Colonic mucosa (tissue), 4 donors: ENCODE measurements at regions not wholly inside any gene's neighbourhood (a gene's known extent, or its start where the extent isn't known, plus 50 kb on each side); places are given as distances from the start of the nearest gene placed in this dataset.

ENCODE experiments used
- DNase-seq: peaks from one replicate; pipeline ENCODE4 v3.0.0-alpha.2; 2020
- H3K27ac ChIP-seq: fragments of 200-600 bp; one replicate; pipeline ENCODE4 v1.8.0; 2021
- H3K27me3 ChIP-seq: fragments of 200-600 bp; one replicate; pipeline ENCODE4 v1.8.0; 2021
- H3K36me3 ChIP-seq: fragments of 200-600 bp; one replicate; pipeline ENCODE4 v1.8.0; 2021
- H3K4me1 ChIP-seq: fragments of 200-600 bp; one replicate; pipeline ENCODE4 v1.8.0; 2021; ENCODE audit warnings: mild to moderate bottlenecking
- H3K4me3 ChIP-seq: fragments of 200-600 bp; one replicate; pipeline ENCODE4 v1.8.0; 2021
- H3K9ac ChIP-seq, 2 donors: one replicate each; pipeline ENCODE4 v1.7.0; 2013; ENCODE audit warnings: control low read depth in 2 of 2, low read depth in 2 of 2, low read length in 2 of 2
- H3K9me3 ChIP-seq: fragments of 200-600 bp; one replicate; pipeline ENCODE4 v1.8.0; 2021
- CTCF ChIP-seq: fragments of 200-600 bp; IDR thresholded peaks from one replicate; pipeline ENCODE4 v1.8.0; 2022; ENCODE audit warnings: antibody characterized with exemption, mild to moderate bottlenecking
- intact Hi-C: fragments of 100-400 bp; cut with DNase I; formaldehyde crosslinking; loops from one replicate; pipeline ENCODE4 v1.14.1; 2022
- donor health status: healthy.
- donor health status: DM: no; HTN: no; CAD: no.
- donor health status: DM: no; HTN: no; CAD: no.

GRCh38 chr5:3287516-3287915, 308.1 kb upstream of the IRX1 start:
- Histone ChIP-seq H3K9ac (no peak overlapping the region), H3K36me3 (no peaks in the 10 kb centered on the region), H3K4me3 (no peak overlapping the region), H3K4me1 (no peaks in the 10 kb centered on the region), H3K27me3 (no peaks in the 10 kb centered on the region), H3K9me3 (no peaks in the 10 kb centered on the region), H3K27ac (no peak overlapping the region)
- no peak for DNase-seq
- TF ChIP-seq CTCF = no peak
- intact Hi-C loops = no loop called here

- no peak for TF ChIP-seq CTCF
- no peaks in the 10 kb centered on the region for H3K4me1 ChIP-seq
- H3K9ac ChIP-seq = no peak overlapping the region
- no peak for DNase-seq
- intact Hi-C loops = no loop called here
- H3K4me3 ChIP-seq = no peak overlapping the region
- no peaks in the 10 kb centered on the region for H3K9me3 ChIP-seq
- H3K36me3 ChIP-seq = no peaks in the 10 kb centered on the region
- H3K27ac ChIP-seq = no peak overlapping the region
- H3K27me3 ChIP-seq = no peaks in the 10 kb centered on the region
Measured at GRCh38 chr5:3285621-3286020, 310.0 kb upstream of the IRX1 start.

DNA sequence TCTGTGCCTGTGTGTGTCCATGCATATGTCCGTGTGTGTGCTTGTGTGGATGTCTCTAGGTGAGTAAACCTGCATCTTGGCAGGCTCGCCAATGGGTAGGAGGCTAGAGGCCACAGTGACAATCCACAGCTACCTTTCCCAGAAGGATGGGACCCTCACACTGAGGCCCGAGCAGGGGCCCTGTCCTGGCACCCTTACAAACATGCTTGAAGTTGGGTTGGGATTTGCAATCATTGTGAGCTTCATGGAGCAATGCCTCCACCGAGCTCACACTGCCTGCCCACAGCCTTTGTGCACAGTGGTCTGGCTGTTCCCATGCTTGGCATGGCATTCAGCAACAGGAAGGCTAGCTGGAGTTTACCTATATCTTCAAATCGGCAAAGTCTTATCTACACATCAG, 311.1 kb upstream of the IRX1 start:
- Histone ChIP-seq H3K27ac (no peak overlapping the region), H3K4me1 (no peaks in the 10 kb centered on the region), H3K9ac (no peak overlapping the region), H3K36me3 (no peaks in the 10 kb centered on the region), H3K9me3 (no peaks in the 10 kb centered on the region), H3K4me3 (no peak overlapping the region), H3K27me3 (no peaks in the 10 kb centered on the region)
- TF ChIP-seq CTCF = no peak
- DNase-seq = no peak
- intact Hi-C loops = no loop called here

DNA sequence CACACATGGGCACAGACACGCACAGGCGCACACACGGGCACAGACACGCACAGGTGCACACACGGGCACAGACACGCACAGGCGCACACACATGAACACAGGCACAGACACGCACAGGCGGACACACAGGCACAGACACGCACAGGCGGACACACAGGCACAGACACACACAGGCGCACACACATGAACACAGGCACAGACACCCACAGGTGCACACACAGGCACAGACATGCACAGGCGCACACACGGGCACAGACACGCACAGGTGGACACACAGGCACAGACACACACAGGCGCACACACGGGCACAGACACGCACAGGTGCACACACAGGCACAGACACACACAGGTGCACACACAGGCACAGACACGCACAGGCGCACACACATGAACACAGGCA, 312.8 kb upstream of the IRX1 start:
- no peak for TF ChIP-seq CTCF
- Histone ChIP-seq H3K4me3 (no peak overlapping the region), H3K4me1 (no peaks in the 10 kb centered on the region), H3K27ac (no peak overlapping the region), H3K9me3 (no peaks in the 10 kb centered on the region), H3K27me3 (no peaks in the 10 kb centered on the region), H3K36me3 (no peaks in the 10 kb centered on the region), H3K9ac (no peak overlapping the region)
- intact Hi-C loops = no loop called here
- DNase-seq = no peak

DNA sequence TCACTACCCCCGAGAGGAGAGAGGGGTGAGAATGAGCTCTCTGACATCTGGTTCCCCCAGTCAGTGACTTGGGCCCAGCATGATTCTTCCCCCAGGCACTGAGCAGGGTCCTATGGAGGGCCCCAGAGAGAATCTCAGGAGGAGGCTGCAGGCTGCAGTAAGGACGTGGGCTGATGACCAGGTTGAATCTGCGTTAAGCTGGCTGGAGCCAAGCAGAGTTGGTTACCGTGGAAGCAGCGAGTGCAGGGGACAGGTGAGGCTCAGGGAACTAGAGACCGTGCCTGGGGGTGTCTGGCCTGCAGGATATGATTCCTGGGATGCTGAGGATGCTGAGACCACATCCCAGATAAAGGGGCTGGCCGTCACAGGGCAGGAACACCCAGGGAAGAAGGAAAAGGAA, 314.3 kb upstream of the IRX1 start:
- H3K36me3 ChIP-seq = no peaks in the 10 kb centered on the region
- TF ChIP-seq CTCF = no peak
- H3K9ac ChIP-seq = no peak overlapping the region
- H3K4me3 ChIP-seq = no peak overlapping the region
- no peaks in the 10 kb centered on the region for H3K27me3 ChIP-seq
- intact Hi-C loops = no loop called here
- no peak overlapping the region for H3K27ac ChIP-seq
- no peaks in the 10 kb centered on the region for H3K4me1 ChIP-seq
- H3K9me3 ChIP-seq = no peaks in the 10 kb centered on the region
- DNase-seq = no peak

- Histone ChIP-seq H3K27ac (no peak overlapping the region), H3K9ac (no peak overlapping the region), H3K9me3 (no peaks in the 10 kb centered on the region), H3K27me3 (no peaks in the 10 kb centered on the region), H3K4me1 (no peaks in the 10 kb centered on the region), H3K4me3 (no peak overlapping the region), H3K36me3 (no peaks in the 10 kb centered on the region)
- TF ChIP-seq CTCF = no peak
- intact Hi-C loops = no loop called here
- DNase-seq = no peak
Measured at GRCh38 chr5:3278643-3279042, 317.0 kb upstream of the IRX1 start.
